ENCODE measurements at regions not wholly inside any gene's neighbourhood (a gene's known extent, or its start where the extent isn't known, plus 50 kb on each side); places are given as distances from the start of the nearest gene placed in this dataset.

DNA sequence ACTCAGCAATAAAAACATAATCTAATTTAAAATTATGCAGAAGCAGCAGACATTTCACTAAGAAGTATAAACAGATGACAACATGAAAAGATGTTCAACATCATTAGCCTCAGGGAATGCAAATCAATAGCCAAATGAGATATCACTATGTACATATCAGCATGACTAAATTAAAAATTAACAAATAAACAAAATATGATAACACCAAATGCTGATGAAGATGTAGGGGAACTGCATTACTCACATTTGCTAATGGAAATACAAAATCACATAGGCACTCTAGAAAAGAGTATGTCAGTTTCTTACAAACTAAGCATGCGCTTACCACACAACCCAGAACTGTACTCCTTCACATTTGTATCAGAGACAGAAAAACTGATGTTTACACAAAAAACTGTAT is 487.2 kb upstream of the REG3G start:
- TF ChIP-seq, protein P1, sequence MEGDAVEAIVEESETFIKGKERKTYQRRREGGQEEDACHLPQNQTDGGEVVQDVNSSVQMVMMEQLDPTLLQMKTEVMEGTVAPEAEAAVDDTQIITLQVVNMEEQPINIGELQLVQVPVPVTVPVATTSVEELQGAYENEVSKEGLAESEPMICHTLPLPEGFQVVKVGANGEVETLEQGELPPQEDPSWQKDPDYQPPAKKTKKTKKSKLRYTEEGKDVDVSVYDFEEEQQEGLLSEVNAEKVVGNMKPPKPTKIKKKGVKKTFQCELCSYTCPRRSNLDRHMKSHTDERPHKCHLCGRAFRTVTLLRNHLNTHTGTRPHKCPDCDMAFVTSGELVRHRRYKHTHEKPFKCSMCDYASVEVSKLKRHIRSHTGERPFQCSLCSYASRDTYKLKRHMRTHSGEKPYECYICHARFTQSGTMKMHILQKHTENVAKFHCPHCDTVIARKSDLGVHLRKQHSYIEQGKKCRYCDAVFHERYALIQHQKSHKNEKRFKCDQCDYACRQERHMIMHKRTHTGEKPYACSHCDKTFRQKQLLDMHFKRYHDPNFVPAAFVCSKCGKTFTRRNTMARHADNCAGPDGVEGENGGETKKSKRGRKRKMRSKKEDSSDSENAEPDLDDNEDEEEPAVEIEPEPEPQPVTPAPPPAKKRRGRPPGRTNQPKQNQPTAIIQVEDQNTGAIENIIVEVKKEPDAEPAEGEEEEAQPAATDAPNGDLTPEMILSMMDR (IDR thresholded peaks at IDR 0.05), result no peak
- TF ChIP-seq POLR2A (IDR thresholded peaks at IDR 0.05), result no peak
